HG02610 (cell line): ENCODE measurements at regions not wholly inside any gene's neighbourhood (a gene's known extent, or its start where the extent isn't known, plus 50 kb on each side); places are given as distances from the start of the nearest gene placed in this dataset.

Source experiments
- ATAC-seq: cut with Tn5 transposase; IDR thresholded peaks from one replicate; pipeline ENCODE4 v1.9.1; 2021; ENCODE audit warnings: mild to moderate bottlenecking, moderate library complexity; ENCODE audit not compliant: unreplicated experiment

DNA sequence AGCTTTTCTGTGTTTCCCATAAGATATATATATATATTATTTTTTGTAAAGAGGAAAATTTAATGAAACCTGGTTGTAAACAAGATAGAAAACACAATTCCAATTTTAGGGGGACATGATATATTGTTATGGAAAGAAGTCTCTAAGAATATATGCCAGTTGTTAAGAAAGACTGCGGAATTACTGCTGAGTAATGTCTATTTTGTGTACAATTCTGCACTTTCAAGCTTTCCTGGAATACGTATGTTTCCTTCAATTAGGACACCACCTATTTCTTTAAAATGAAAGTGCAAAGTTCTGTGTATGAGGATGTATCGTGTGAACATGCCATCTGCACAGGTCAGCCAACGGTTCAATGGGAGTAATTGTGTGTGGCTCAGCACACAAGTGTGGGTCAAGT lies 760.2 kb downstream of the BRD1 start:
- ATAC-seq: no peak

DNA sequence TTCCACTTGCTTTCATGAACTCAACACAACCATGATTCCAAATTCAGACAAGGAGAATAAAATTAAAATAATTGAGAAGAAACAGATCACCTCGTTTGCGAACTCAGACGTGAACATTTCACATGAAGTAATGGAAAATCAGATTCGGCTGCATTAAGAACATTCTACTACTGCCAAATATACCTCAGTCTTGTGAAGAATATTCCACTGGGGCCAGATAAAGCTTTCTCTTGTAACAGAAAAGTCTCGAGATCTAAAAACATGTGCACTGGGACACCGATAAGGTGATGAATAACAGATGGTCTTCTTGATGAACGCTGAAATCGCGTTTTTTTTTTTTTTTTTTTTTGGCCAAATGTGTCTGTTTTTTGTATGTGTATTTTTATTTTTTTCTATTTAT lies 761.1 kb downstream of the BRD1 start:
- ATAC-seq: no peak

DNA sequence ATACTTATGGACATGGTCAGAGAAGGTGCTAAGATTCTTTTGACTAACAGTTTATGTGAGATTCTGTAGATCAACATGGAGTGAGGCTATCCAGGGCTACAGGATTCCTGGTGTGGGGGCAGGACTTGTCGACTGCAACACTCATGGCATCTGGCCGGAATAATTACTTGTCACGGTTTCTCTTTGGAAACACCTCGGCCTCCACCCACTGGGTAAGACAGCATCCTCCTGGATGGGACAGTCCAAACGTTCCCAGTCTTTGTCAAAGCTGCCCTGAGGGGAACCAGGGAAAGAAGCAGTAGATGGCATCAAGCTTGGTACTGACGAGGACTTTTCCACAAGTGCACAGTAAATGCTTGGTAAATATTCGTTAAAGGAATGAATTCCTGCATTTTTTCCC lies 762.8 kb downstream of the BRD1 start:
- ATAC-seq: no peak

DNA sequence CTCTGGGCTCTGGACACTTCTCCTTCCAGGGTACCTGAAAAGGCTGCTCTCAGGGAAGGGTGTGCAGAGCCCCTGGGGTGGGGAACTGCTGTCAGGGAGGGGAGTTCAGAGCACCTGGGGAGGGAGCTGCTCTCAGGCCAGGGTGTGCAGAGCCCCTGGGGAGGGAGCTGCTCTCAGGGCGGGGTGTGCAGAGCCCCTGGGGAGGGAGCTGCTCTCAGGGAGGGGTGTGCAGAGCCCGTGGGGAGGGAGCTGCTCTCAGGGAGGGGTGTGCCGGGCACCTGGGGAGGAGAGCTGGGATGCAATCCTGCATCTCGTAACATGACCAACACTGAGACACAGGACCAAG lies 764.2 kb downstream of the BRD1 start:
- ATAC-seq: no peak

DNA sequence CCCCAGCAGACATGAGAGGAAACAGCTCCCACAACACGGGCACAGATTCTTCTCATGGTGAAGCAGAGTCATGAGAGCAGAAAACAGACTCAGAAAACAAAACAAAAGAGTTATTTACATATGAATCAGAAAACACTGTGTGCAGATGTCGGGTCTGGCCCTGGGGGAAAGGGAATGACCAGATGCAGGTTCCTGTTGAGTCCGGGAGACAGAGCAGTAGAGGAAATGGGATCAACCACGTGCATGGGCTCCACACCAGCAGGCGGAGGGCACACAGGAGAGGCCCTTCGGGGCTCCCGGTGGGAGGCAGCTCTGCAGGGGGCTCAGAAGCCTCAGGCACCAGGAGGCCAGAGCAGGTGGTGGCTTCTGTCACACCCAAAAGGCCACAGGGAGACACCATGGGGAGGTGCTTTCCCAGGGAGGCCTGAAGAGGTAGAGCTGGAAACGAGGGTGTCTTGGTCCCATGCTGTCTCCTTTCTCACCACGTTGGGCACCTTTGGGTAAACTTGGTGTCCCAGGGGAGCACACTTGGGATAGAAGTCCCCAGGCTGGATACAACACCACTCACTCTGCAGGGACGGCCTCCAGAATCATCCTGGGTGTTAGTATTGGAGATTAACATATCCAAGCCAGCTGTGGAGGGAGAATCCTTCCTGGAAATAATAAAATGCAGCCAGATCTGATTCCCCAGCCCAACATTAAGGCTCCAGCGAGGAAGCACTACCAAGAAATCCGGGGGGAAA lies 764.7 kb downstream of the BRD1 start:
- no peak for ATAC-seq

DNA sequence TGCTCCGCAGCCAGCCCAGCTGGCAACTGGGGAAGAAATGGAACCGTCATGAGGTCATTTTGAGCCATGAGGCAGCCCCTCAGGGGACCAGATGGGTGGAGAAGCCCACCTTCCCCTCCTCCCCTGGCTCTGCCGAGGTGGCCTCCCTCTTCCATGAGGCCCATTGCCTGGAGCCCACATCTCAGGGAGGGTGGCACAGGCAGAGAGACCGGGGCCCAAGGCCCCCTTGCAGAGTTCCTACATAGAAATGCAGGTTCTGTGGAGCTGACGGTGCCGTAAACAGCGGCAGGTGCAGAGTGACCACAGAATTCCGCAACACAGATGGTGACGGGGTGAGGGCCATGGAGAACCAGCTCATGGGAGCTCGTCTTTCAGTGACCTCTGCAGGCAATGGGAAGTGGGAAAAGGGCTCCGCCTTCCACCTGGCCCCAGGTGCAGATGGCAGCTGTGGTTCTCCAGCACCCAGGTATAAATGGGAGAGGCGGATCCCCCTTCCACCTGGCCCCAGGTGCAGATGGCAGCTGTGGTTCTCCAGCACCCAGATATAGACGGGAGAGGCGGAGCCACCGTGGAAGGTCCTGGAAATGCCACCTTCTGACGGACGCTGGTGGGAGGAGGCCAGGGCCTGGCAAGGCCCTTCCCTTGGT lies 765.4 kb downstream of the BRD1 start:
- no peak for ATAC-seq

DNA sequence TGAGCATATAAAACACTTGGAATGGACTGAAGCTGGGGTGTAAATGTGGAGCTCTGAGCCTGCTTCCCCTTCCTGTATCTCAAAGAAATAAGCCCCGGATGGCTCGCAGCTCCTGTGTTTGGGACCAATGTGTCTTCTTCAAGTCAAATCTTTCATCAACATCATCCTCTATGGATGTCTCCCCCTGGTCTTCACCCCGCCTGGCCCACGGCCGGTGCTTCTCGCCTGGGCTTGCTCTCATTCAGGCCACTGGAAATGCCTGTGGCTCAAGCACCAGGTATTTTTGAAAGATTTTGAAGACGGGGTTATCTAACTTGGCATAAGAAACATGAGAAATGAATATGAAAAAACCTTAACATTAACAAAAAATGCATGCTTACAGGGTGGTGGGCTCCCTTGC lies 769.8 kb downstream of the BRD1 start:
- ATAC-seq: no peak

DNA sequence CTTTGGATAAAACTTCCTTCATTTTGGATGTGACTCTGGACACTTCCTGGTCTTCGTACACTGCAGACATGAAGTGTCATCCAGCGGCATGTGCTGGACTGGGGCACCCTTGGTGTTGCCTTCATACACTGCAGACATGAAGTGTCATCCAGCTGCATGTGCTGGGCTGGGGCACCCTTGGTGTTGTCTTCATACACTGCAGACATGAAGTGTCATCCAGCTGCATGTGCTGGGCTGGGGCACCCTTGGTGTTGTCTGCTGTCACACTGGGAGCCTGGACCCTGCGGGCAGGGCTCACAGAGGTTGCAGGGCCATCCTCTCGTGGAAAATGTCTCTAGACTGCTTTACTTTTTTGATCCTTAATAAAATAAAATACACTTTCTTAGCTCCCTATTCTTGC lies 771.4 kb downstream of the BRD1 start:
- ATAC-seq: no peak

DNA sequence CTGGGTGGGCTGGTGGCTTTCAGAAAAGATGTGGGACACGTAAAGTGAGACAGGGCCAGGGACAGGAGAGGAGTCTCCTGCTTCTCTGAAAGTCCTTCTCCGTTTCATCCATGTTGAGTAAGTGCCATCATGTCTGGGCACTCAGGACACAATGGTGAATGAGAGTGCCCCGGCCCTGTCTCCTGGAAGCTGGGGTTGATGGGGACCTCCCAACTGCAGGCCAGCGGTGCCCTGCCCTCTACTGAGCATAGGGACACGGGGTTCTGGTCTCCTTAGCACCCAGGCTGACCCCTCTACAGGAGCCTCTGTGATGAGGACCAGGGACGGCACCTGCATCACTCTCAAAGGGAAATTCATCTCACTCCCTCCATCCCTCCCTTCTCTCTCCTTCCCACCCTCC lies 772.3 kb downstream of the BRD1 start:
- ATAC-seq: no peak

DNA sequence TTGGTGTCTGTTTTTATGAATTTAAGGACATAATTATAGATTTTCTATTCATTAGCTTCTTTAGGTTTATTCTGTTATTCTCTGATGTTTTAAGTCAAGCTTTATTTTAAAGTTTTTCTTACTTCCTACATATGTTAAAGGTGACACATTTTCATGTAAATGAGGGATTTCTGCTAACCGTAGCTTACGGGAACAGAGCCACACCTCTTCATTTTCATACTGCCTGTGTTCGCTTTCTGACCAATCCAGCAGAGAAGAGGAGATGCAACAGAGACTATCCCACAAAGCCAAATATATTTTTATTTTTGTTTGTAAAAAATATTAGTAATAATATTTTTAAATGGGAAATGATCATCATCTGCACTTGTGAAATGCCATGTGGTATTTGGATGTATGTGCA lies 774.1 kb downstream of the BRD1 start:
- ATAC-seq: no peak

DNA sequence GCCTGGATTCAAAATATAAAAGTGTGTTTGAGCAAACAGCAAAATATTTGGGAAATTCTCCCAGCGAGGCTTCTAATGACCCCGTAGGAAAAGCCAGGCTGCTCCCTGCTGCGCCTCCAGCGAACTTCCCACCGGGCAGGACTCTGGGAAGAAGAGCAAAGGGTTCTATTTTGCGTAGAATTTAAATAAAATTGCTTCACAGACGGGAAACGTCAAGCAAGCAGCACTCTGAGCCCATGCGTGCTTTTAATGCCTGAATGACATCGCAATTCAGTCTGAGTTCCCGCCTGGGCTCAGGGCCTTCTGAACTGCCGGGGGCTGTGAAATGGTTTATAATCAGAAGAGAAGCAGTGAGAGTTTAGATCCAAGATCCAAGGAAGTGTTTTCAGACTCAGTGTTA lies 775.1 kb downstream of the BRD1 start:
- ATAC-seq: no peak

DNA sequence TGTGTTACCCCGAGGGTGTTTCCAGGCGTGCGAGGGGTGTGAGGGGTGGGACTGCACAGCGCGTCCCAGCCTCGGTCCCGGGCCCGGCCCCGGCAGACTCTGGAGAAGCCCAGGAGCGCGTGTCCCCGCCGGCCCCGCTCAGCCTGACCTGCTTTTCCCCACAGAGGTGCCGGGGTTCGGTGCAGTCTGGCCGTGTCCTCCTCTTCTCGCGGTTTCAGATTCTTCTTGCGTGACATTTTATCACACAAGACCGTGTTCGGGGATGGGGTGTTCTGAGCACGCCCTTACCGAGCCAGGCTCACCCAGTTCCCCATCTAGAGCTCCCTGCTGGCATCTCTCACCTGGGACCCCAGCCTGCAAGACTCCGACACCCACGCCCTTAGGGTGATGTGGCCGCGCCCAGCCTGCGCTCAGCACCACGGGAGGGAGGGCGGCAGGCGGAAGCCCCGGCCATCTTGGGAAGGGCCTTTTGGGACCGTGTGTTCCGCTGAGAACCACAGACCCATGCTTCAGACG lies 775.6 kb downstream of the BRD1 start:
- no peak for ATAC-seq

DNA sequence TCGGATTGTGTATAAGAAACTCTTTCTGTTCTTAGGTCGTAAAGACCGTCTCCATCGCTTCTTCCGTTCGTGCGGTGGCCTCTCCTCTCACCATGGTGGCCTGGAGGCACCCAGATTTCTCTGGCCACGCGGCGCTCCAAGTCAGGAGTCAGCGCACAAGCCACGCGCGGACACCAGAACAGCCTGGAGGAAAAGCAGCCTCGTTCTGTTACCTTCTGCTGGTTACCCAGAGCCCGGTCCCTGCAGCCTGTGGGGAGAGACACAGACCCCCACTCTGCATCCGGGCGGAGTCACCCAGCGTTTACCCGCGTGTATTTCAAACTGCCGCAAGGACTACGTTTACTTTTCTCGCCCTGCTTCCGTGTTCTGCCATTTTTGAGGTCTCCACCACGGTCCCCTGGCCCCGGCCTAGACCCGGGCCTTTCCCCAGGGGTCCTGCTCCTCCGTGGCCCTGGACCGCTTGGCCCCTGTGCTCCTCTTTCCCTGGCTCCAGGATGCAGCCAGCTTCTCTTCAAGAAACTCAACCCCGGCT lies 776.1 kb downstream of the BRD1 start:
- no peak for ATAC-seq

DNA sequence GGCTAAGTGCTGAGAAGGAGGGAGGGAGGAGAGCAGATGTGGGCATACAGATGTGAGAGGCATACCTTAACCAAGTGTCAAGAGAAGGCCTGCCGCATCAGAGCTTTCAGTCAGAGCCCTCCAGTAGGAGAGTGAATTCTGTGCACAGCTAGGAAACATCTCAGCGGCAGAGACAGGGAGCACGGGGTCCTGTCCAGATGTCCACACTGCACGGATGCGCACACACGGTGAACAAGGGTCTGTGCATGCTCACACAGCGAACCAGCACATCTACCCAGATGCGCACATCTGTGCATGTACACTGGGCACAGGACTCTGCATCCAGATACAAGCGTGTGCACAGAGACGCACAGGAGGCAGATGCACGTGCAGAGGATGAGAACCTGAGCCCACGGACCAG lies 778.0 kb downstream of the BRD1 start:
- no peak for ATAC-seq

DNA sequence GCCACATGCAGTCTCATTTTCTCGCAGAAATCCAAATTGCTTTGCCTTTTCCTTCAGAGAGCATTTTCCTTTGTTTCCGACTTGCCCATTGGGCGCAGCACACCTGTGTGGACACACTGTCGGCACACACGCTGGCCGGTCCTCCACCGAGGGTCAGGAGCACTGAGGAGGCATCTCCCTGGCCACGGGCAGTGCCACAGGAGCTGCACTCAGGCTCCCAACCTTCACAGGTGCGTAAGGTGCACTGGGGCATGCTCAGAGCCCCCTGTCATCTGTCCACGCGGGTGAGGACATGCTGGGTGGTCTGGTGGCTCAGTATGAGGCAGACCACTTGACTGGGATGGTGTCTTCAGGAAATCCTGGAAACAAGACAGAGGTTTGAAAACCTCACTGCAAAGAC lies 779.1 kb downstream of the BRD1 start:
- no peak for ATAC-seq

DNA sequence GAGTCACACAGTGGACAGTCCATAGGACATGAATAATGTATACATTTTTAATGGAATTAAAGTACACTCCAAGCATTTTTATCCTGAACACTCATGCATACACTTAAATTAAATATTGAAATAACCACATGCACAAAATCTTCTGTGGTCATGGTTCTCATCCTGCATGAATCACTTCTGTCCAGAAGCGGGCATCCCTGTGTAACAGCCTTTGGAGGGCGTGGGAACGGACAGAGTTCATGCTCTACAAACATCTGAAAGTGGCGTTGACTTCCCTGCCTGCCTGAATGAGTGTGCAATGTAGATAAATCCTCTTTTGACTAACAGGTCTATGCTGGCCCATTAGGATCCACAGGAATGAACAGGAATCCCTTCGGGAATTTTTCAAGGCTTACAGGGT lies 780.2 kb downstream of the BRD1 start:
- no peak for ATAC-seq

DNA sequence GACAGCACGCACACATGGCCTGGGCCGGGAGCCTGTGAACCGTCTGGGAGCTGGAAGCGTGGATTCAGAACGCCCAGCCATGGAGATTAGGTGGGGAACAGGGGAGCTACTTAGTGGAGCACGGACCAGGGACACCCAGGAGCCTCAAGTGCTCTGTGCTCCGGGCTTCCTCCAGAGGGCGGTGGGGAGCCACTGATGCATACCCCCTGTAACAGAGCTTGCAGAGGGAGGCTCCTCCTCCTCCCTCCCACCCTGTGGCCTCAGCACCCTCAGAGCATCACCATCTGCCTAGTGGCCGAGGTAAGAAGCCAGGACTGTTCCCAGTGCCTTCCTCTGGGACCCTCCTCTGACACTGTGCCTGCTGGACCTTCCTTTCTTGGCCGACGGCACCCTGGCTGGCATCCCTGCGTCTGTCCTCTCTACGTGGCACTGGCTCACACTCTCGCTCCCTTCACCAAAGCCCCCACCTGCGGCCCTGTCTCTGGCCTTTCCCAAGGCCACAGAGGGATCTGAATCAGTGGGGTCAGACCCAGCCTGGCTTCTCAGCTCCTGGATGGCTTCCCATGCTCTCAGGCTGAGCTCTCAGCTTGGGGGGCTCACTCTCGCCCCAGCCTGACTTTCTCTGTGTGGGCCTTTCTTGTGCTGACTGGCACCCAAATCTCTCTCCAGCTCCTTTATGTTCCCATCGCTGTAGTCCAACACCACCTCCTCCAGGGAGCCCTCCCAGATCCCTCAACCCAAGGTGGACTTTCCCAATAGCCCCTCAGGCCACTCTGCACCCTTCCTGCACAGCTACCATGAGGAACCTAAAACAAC lies 780.9 kb downstream of the BRD1 start:
- no peak for ATAC-seq

DNA sequence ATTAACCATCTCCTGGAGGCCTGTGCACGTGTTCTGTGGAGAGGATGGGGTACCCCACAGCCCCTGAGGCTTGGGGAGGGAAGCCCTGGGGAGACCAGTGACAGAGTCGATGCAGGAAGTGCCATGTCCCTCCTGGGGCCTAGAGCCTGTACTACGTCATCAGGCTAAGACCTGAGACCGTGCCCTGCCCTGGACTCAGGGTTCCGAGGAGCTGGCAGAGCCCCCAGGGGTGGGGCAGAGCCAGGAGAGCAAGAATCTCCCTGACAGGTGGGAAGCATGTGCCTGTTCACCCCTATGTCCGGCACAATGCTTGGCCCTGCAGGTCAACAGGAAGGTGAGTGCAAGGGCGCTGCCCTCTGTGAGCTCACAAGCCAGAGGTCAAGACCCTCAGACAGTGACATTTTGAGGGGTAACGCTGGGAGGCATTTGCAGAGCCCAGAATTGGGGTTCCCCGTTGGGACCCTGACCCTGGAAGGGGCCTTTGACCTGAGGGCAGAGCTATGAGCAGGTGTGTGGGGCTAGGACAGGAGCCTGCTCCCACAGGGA lies 781.6 kb downstream of the BRD1 start:
- ATAC-seq: no peak

DNA sequence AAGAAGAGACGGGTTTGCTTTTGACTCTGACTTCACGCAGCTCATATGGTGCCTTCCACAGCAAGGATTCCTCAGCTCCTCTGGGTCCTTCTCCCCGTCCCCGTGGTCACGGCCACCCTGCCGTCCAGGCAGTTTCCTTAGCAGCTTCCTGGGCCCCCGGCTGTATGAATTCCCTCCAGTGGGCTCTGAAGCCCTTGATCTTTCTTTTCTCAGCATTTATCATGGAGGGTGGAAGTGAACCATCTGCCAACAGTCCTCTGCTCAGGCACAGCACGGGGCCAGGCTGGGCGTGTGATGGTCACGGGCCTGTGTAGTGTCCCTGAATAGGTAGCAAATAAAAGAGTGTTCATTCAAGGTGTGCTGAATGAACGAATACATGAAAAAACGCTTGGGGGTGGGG lies 782.4 kb downstream of the BRD1 start:
- no peak for ATAC-seq

DNA sequence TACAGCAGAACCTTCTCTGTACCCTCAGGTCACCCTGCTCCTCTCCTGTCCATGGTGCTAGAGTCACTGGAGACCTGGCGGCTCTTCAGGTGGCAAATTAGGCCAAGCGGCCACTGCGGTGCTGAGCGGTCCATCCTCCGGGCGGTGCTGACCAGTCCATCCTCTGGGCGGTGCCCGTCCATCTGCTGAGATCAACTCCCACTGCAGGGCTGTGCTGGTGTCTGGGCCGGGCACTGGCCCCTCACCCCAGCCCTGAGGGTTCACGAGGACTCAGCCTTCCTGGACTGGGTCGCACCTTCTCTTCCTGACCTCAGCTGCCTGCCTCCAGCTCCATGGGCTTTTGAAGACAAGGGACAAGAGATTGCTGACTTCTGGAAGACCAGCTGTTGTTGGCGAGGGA lies 782.9 kb downstream of the BRD1 start:
- no peak for ATAC-seq

DNA sequence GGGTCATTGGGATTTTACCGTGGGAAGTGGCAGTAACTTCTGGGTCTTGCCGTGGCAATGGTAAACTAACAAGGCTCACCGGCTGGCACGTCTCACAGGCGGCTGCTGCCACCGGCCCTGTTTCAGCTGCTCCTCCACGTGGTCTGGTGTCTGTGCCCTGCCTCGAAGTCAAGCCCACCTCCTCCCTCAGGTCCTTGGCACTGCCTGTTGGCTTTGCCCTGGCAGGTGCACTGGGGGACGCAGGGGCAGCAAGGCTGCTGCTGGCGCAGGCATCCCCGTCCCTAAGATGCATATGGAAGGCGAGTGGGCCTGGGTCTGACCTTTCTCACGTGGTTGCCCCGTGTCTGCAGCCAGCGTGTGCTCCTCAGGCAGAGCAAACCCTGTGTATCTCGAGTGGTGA lies 783.6 kb downstream of the BRD1 start:
- no peak for ATAC-seq
